ENCODE measurements at regions not wholly inside any gene's neighbourhood (a gene's known extent, or its start where the extent isn't known, plus 50 kb on each side); places are given as distances from the start of the nearest gene placed in this dataset.

- Histone ChIP-seq H3K36me3 (ENCODE audit: insufficient read depth, low read length) (no peaks in the 10 kb centered on the region), H3K27ac (ENCODE audit: low read depth, low read length) (peak overlapping the region; percentile 32; the same call in 1 of the 2 replicates)
These were observed 527.7 kb upstream of the CELF2 start for GRCh38 chr10:10489805-10490571.

DNA sequence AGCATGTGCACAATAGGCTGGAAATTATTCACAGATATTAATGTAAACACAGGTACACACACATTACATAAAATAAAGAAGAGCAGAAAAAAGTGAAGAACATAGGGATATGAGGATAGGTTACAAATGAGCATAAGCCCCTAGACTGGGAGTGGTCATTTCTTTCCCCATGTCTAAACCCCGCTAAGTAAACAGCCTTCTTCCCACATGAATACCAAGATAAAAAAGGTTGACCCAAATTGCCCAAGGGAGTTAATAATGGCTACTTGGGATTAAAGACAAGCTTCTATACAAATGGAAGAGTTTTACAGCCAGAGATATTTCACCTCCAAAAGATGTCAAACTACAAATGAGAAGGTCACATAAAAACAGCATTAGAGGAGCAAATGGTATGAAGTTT lies 527.1 kb upstream of the CELF2 start:
- Histone ChIP-seq H3K79me2 (ENCODE audit: control insufficient read depth, insufficient read depth, low read length, unreplicated experiment) (no peaks in the 10 kb centered on the region), H3K4me1 (ENCODE audit: control insufficient read depth, insufficient read depth, low read length, unreplicated experiment) (peaks cover 13% of the 10 kb centered on the region), H3K27me3 (ENCODE audit: insufficient read depth, low read length) (no peaks in the 10 kb centered on the region), H2AFZ (ENCODE audit: low read length, unreplicated experiment) (no peak overlapping the region), H3K4me3 (ENCODE audit: low read depth, low read length) (no peak overlapping the region), H3K27ac (ENCODE audit: low read depth, low read length) (no peak overlapping the region), H3K36me3 (ENCODE audit: insufficient read depth, low read length) (no peaks in the 10 kb centered on the region)

More at GRCh38 chr10:10489805-10490571, 527.7 kb upstream of the CELF2 start:
- no peaks in the 10 kb centered on the region for H3K27me3 ChIP-seq (ENCODE audit: insufficient read depth, low read length)
- H3K4me3 ChIP-seq (ENCODE audit: low read depth, low read length): no peak overlapping the region
- H3K79me2 ChIP-seq (ENCODE audit: control insufficient read depth, insufficient read depth, low read length, unreplicated experiment): no peaks in the 10 kb centered on the region
- peaks cover 13% of the 10 kb centered on the region for H3K4me1 ChIP-seq (ENCODE audit: control insufficient read depth, insufficient read depth, low read length, unreplicated experiment)
- no peak overlapping the region for H2AFZ ChIP-seq (ENCODE audit: low read length, unreplicated experiment)

- Histone ChIP-seq H3K79me2 (ENCODE audit: control insufficient read depth, insufficient read depth, low read length, unreplicated experiment) (no peaks in the 10 kb centered on the region), H3K4me1 (ENCODE audit: control insufficient read depth, insufficient read depth, low read length, unreplicated experiment) (peaks cover 13% of the 10 kb centered on the region), H3K36me3 (ENCODE audit: insufficient read depth, low read length) (no peaks in the 10 kb centered on the region), H3K4me3 (ENCODE audit: low read depth, low read length) (no peak overlapping the region), H3K27me3 (ENCODE audit: insufficient read depth, low read length) (no peaks in the 10 kb centered on the region), H3K27ac (ENCODE audit: low read depth, low read length) (no peak overlapping the region), H2AFZ (ENCODE audit: low read length, unreplicated experiment) (no peak overlapping the region)
These were observed 525.3 kb upstream of the CELF2 start for GRCh38 chr10:10492420-10492819.

GRCh38 chr10:10493833-10494232 lies 523.8 kb upstream of the CELF2 start:
- Histone ChIP-seq H2AFZ (ENCODE audit: low read length, unreplicated experiment) (no peak overlapping the region), H3K27me3 (ENCODE audit: insufficient read depth, low read length) (no peaks in the 10 kb centered on the region), H3K36me3 (ENCODE audit: insufficient read depth, low read length) (no peaks in the 10 kb centered on the region), H3K79me2 (ENCODE audit: control insufficient read depth, insufficient read depth, low read length, unreplicated experiment) (no peaks in the 10 kb centered on the region), H3K4me1 (ENCODE audit: control insufficient read depth, insufficient read depth, low read length, unreplicated experiment) (peaks cover 13% of the 10 kb centered on the region), H3K4me3 (ENCODE audit: low read depth, low read length) (no peak overlapping the region), H3K27ac (ENCODE audit: low read depth, low read length) (no peak overlapping the region)

GRCh38 chr10:10497245-10497644 lies 520.4 kb upstream of the CELF2 start:
- peaks cover 15% of the 10 kb centered on the region for H3K4me1 ChIP-seq (ENCODE audit: control insufficient read depth, insufficient read depth, low read length, unreplicated experiment)
- H3K79me2 ChIP-seq (ENCODE audit: control insufficient read depth, insufficient read depth, low read length, unreplicated experiment): no peaks in the 10 kb centered on the region
- H2AFZ ChIP-seq (ENCODE audit: low read length, unreplicated experiment): no peak overlapping the region
- no peaks in the 10 kb centered on the region for H3K36me3 ChIP-seq (ENCODE audit: insufficient read depth, low read length)
- H3K27ac ChIP-seq (ENCODE audit: low read depth, low read length): no peak overlapping the region
- H3K27me3 ChIP-seq (ENCODE audit: insufficient read depth, low read length): no peaks in the 10 kb centered on the region
- no peak overlapping the region for H3K4me3 ChIP-seq (ENCODE audit: low read depth, low read length)

DNA sequence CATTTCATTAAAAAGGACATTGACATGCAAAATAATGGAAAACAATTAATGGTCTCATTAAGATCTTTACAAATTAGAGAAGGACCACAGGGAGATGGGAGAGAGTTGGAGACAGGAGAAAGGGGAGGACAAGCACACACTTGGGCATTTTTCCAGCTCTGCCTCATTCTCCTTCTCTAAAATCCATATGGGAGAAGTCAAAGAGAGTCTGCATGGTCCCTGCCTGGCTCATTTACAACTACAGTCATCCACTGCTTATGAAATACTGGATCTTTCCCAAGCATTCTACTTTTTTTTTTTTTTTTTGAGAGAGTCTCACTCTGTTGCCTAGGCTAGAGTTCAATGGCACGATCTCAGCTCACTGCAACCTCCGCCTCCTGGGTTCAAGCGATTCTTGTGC lies 518.9 kb upstream of the CELF2 start:
- H3K27ac ChIP-seq (ENCODE audit: low read depth, low read length): peak overlapping the region; percentile 75; the same call in 1 of the 2 replicates
- H3K4me1 ChIP-seq (ENCODE audit: control insufficient read depth, insufficient read depth, low read length, unreplicated experiment): peaks cover 15% of the 10 kb centered on the region
- no peaks in the 10 kb centered on the region for H3K36me3 ChIP-seq (ENCODE audit: insufficient read depth, low read length)
- H3K4me3 ChIP-seq (ENCODE audit: low read depth, low read length): no peak overlapping the region
- no peak overlapping the region for H2AFZ ChIP-seq (ENCODE audit: low read length, unreplicated experiment)
- H3K27me3 ChIP-seq (ENCODE audit: insufficient read depth, low read length): no peaks in the 10 kb centered on the region
- no peaks in the 10 kb centered on the region for H3K79me2 ChIP-seq (ENCODE audit: control insufficient read depth, insufficient read depth, low read length, unreplicated experiment)

DNA sequence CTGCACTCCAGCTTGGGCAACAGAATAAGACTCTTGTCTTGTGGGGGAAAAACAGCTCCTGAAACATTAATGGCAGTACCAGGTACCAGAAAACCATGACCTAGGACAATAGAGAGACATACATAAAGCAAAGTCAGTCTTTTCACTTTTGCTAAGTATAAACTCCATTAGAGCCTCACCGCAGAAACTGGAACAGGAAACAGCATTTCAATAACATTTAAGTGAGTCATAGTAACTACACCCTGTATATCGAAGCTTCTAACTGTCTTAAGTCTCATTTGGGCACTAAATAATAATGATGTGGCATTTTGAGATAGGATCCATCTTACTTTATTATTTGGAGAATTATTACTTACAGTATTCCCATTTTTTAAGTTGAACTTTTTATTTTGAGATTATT lies 517.8 kb upstream of the CELF2 start:
- no peaks in the 10 kb centered on the region for H3K27me3 ChIP-seq (ENCODE audit: insufficient read depth, low read length)
- peaks cover 15% of the 10 kb centered on the region for H3K4me1 ChIP-seq (ENCODE audit: control insufficient read depth, insufficient read depth, low read length, unreplicated experiment)
- H3K36me3 ChIP-seq (ENCODE audit: insufficient read depth, low read length): no peaks in the 10 kb centered on the region
- no peaks in the 10 kb centered on the region for H3K79me2 ChIP-seq (ENCODE audit: control insufficient read depth, insufficient read depth, low read length, unreplicated experiment)
- H2AFZ ChIP-seq (ENCODE audit: low read length, unreplicated experiment): peak overlapping the region; percentile 21
- H3K27ac ChIP-seq (ENCODE audit: low read depth, low read length): peak overlapping the region; percentile 75
- H3K4me3 ChIP-seq (ENCODE audit: low read depth, low read length): no peak overlapping the region

- Histone ChIP-seq H3K4me3 (ENCODE audit: low read depth, low read length) (no peak overlapping the region), H3K27ac (ENCODE audit: low read depth, low read length) (peak overlapping the region; percentile 75), H3K36me3 (ENCODE audit: insufficient read depth, low read length) (no peaks in the 10 kb centered on the region), H2AFZ (ENCODE audit: low read length, unreplicated experiment) (no peak overlapping the region), H3K79me2 (ENCODE audit: control insufficient read depth, insufficient read depth, low read length, unreplicated experiment) (no peaks in the 10 kb centered on the region), H3K4me1 (ENCODE audit: control insufficient read depth, insufficient read depth, low read length, unreplicated experiment) (peaks cover 15% of the 10 kb centered on the region), H3K27me3 (ENCODE audit: insufficient read depth, low read length) (no peaks in the 10 kb centered on the region)
These were observed 516.7 kb upstream of the CELF2 start for GRCh38 chr10:10500937-10501336.

DNA sequence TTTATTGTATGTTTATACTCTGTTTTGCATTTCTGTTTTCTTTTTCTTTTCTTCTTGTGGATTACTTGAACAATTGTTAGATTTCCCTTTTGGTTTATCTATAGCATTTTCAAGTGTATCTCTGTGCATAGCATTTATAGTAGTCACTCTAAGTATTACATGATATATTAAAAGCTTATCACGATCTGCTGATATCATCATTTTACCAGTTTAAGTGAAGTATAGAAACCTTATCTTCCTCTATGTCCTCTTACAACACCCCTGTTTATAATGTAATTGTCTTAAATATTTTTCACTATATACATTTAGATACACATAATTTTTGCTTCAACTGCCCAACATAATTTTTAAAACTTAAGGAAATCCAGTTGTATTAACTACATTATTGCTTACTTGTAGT lies 513.9 kb upstream of the CELF2 start:
- Histone ChIP-seq H3K27ac (ENCODE audit: low read depth, low read length) (no peak overlapping the region), H3K27me3 (ENCODE audit: insufficient read depth, low read length) (no peaks in the 10 kb centered on the region), H3K79me2 (ENCODE audit: control insufficient read depth, insufficient read depth, low read length, unreplicated experiment) (no peaks in the 10 kb centered on the region), H2AFZ (ENCODE audit: low read length, unreplicated experiment) (peak overlapping the region; percentile 29), H3K4me3 (ENCODE audit: low read depth, low read length) (no peak overlapping the region), H3K36me3 (ENCODE audit: insufficient read depth, low read length) (no peaks in the 10 kb centered on the region), H3K4me1 (ENCODE audit: control insufficient read depth, insufficient read depth, low read length, unreplicated experiment) (peaks cover 15% of the 10 kb centered on the region)

DNA sequence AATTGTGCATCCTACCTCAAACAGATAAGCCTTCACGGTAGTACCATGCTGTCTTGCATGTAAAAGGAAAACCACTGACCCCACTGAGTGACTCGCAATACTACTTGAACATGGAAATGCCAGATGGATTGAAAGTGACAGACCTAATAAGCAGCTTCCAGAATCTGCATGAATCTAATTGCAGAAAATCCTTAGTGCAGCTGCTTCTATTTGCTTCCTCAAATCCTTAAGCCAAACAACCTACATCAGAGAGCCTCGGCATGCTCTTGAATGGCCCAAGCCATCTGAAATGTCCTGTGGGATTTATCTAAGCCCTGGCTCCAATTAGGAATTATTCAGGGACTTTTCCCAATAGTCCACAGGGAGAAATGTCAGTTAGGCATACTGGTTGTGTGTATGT lies 509.5 kb upstream of the CELF2 start:
- H3K27ac ChIP-seq (ENCODE audit: low read depth, low read length): no peak overlapping the region
- no peaks in the 10 kb centered on the region for H3K36me3 ChIP-seq (ENCODE audit: insufficient read depth, low read length)

DNA sequence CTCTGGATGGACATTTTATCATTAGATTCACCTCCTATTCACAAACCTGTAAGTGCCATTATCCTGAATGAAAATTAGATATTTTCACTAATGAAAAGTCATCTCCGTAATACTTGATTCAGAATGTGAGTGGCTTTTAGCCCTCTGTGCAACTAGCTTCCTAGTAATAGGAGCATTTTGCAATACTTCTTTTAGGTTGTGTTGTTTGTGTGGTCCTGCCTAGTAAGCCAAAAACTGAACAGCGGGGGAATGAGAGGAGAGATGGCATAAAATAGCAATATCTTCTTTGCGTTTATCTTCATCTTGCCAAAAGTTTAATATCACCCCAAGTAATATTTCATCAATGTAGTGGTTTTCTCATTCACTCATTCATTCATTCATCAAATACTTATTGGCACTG lies 507.5 kb upstream of the CELF2 start:
- H3K27ac ChIP-seq (ENCODE audit: low read depth, low read length): no peak overlapping the region
- H3K27me3 ChIP-seq (ENCODE audit: insufficient read depth, low read length): no peaks in the 10 kb centered on the region
- H3K36me3 ChIP-seq (ENCODE audit: insufficient read depth, low read length): no peaks in the 10 kb centered on the region
- no peak overlapping the region for H3K4me3 ChIP-seq (ENCODE audit: low read depth, low read length)
- H2AFZ ChIP-seq (ENCODE audit: low read length, unreplicated experiment): no peak overlapping the region
- no peaks in the 10 kb centered on the region for H3K79me2 ChIP-seq (ENCODE audit: control insufficient read depth, insufficient read depth, low read length, unreplicated experiment)
- H3K4me1 ChIP-seq (ENCODE audit: control insufficient read depth, insufficient read depth, low read length, unreplicated experiment): no peaks in the 10 kb centered on the region

More for the DNA sequence above, 509.5 kb upstream of the CELF2 start:
- no peaks in the 10 kb centered on the region for H3K79me2 ChIP-seq (ENCODE audit: control insufficient read depth, insufficient read depth, low read length, unreplicated experiment)
- H2AFZ ChIP-seq (ENCODE audit: low read length, unreplicated experiment): no peak overlapping the region
- H3K4me1 ChIP-seq (ENCODE audit: control insufficient read depth, insufficient read depth, low read length, unreplicated experiment): no peaks in the 10 kb centered on the region
- no peak overlapping the region for H3K4me3 ChIP-seq (ENCODE audit: low read depth, low read length)
- no peaks in the 10 kb centered on the region for H3K27me3 ChIP-seq (ENCODE audit: insufficient read depth, low read length)
